OCI-LY3 (cell line): ENCODE measurements at regions not wholly inside any gene's neighbourhood (a gene's known extent, or its start where the extent isn't known, plus 50 kb on each side); places are given as distances from the start of the nearest gene placed in this dataset.

Source experiments
- H2AFZ ChIP-seq: fragments of 200-600, 300-600 bp; shearing (Covaris generic); 2 replicates; pipeline ENCODE4 v1.6.0; 2014; ENCODE audit warnings: antibody characterized with exemption, low read depth, low read length
- H3K27ac ChIP-seq: fragments of 200-600, 300-600 bp; sonication (generic); 2 replicates; pipeline ENCODE4 v1.5.1; 2014; ENCODE audit warnings: mild to moderate bottlenecking, low read length, moderate library complexity, mixed read lengths
- H3K27me3 ChIP-seq: fragments of 200-600, 300-600 bp; sonication (generic); 2 replicates; pipeline ENCODE4 v1.6.1; 2014; ENCODE audit warnings: low read depth, low read length, mixed read lengths
- H3K36me3 ChIP-seq: fragments of 200-600, 300-600 bp; sonication (generic); replicated peaks from 2 replicates; pipeline ENCODE3; 2014; ENCODE audit warnings: low read depth, low read length, mixed read lengths
- H3K4me1 ChIP-seq: fragments of 300-600, 200-600 bp; sonication (generic); 2 replicates; pipeline ENCODE4 v1.6.1; 2014; ENCODE audit warnings: low read length, mixed read lengths
- H3K4me2 ChIP-seq: fragments of 200-600, 300-600 bp; sonication (generic); 2 replicates; pipeline ENCODE4 v1.6.1; 2014; ENCODE audit warnings: low read length, mixed read lengths
- H3K4me3 ChIP-seq: fragments of 300-600, 200-600 bp; sonication (generic); 2 replicates; pipeline ENCODE4 v1.5.1; 2014; ENCODE audit warnings: antibody characterized with exemption, mild to moderate bottlenecking, low read length, moderate library complexity
- H3K79me2 ChIP-seq: fragments of 300-600, 200-600 bp; shearing (Covaris generic); 2 replicates; pipeline ENCODE4 v1.6.1; 2014; ENCODE audit warnings: mild to moderate bottlenecking, low read length, mixed read lengths
- H3K9ac ChIP-seq: fragments of 300-600, 200-600 bp; shearing (Covaris generic); 2 replicates; pipeline ENCODE4 v1.6.0; 2014; ENCODE audit warnings: mild to moderate bottlenecking, low read length, moderate library complexity
- H3K9me3 ChIP-seq: fragments of 200-600, 300-600 bp; shearing (Covaris generic); 2 replicates; pipeline ENCODE4 v1.6.1; 2014; ENCODE audit warnings: low read length, mixed read lengths; ENCODE audit not compliant: insufficient read depth
- H4K20me1 ChIP-seq: fragments of 200-600, 300-600 bp; sonication (generic); 2 replicates; pipeline ENCODE4 v1.6.1; 2016; ENCODE audit warnings: low read length, mixed read lengths; ENCODE audit not compliant: insufficient read depth
- CTCF ChIP-seq: fragments of 200-600, 300-600 bp; sonication (generic); IDR thresholded peaks from 2 replicates; pipeline ENCODE4 v1.5.1; 2014; ENCODE audit warnings: antibody characterized with exemption, low read length, low read depth
- EZH2phosphoT487 ChIP-seq: fragments of 200-600 bp; shearing (Covaris generic); IDR thresholded peaks from 2 replicates; pipeline ENCODE4 v1.6.1; 2018; ENCODE audit warnings: antibody characterized with exemption, mixed run types, low read depth

DNA sequence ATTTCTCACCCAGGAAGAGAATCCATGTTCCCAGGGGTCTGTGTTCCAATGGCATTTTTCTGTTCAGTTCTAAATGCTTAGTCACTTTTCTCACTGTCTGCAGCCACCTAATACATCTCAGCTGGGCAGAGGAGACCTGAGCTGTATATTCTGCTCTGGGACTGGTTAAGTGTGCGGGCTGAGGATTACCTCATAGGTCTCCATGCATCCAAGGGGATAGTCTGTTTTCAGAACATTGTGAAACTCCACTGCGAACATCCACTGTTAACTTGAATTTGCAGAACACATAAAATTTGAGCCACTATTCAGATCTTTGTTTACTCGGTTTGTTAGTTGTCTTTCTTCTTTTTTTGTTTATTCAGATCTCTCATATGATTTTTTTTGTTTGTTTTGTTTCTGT is 947.1 kb downstream of the TFAP2A start:
- Histone ChIP-seq H3K79me2 (no peaks in the 10 kb centered on the region), H3K9ac (no peak overlapping the region), H3K36me3 (no peaks in the 10 kb centered on the region), H2AFZ (no peak overlapping the region), H3K27me3 (no peaks in the 10 kb centered on the region), H3K4me1 (no peaks in the 10 kb centered on the region), H3K9me3 (no peaks in the 10 kb centered on the region), H4K20me1 (no peaks in the 10 kb centered on the region), H3K4me3 (no peak overlapping the region), H3K4me2 (no peak overlapping the region), H3K27ac (no peak overlapping the region)
- TF ChIP-seq CTCF (no peak), EZH2phosphoT487 (no peak)

DNA sequence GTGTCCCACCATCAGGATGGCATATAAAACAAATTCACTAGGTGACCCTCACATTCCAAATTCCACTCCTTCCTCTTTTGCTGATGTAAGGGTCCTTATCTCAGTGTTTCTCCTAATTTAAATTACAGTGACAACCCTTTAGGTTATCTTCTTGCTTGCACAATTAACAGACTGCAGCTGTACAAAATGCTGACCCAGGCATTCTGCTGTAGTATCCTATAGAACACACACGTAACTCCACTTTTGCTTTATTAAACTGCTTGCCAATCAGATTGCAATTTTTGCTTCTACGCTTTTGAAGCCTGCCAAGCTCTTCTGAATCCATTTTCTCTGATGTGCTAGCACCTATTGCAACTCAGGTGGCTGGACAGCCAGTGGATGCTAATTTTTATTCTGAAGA is 950.3 kb downstream of the TFAP2A start:
- Histone ChIP-seq H3K36me3 (no peaks in the 10 kb centered on the region), H4K20me1 (no peaks in the 10 kb centered on the region), H3K4me2 (no peak overlapping the region), H3K27me3 (no peaks in the 10 kb centered on the region), H3K4me1 (no peaks in the 10 kb centered on the region), H3K79me2 (no peaks in the 10 kb centered on the region), H3K9ac (no peak overlapping the region), H2AFZ (no peak overlapping the region), H3K27ac (no peak overlapping the region), H3K4me3 (no peak overlapping the region), H3K9me3 (no peaks in the 10 kb centered on the region)
- TF ChIP-seq CTCF: no peak
- no peak for TF ChIP-seq EZH2phosphoT487

- H3K4me1 ChIP-seq: no peaks in the 10 kb centered on the region
- no peaks in the 10 kb centered on the region for H3K79me2 ChIP-seq
- no peaks in the 10 kb centered on the region for H3K27me3 ChIP-seq
- H3K4me3 ChIP-seq: no peak overlapping the region
- no peak overlapping the region for H3K4me2 ChIP-seq
- no peak overlapping the region for H3K27ac ChIP-seq
- no peaks in the 10 kb centered on the region for H4K20me1 ChIP-seq
- no peak overlapping the region for H3K9ac ChIP-seq
- TF ChIP-seq CTCF: no peak
- H3K36me3 ChIP-seq: no peaks in the 10 kb centered on the region
- H2AFZ ChIP-seq: no peak overlapping the region
- no peaks in the 10 kb centered on the region for H3K9me3 ChIP-seq
Measured at GRCh38 chr6:9463311-9463710, 951.6 kb downstream of the TFAP2A start.

- H3K4me2 ChIP-seq: no peak overlapping the region
- no peaks in the 10 kb centered on the region for H3K79me2 ChIP-seq
- H3K36me3 ChIP-seq: no peaks in the 10 kb centered on the region
- no peak overlapping the region for H2AFZ ChIP-seq
- no peak overlapping the region for H3K9ac ChIP-seq
- no peaks in the 10 kb centered on the region for H3K27me3 ChIP-seq
- H4K20me1 ChIP-seq: no peaks in the 10 kb centered on the region
- H3K9me3 ChIP-seq: no peaks in the 10 kb centered on the region
- H3K27ac ChIP-seq: no peak overlapping the region
- TF ChIP-seq CTCF: no peak
- no peak for TF ChIP-seq EZH2phosphoT487
- no peaks in the 10 kb centered on the region for H3K4me1 ChIP-seq
- H3K4me3 ChIP-seq: no peak overlapping the region
Measured at GRCh38 chr6:9461188-9461587, 953.7 kb downstream of the TFAP2A start.
